ENCODE measurements at regions not wholly inside any gene's neighbourhood (a gene's known extent, or its start where the extent isn't known, plus 50 kb on each side); places are given as distances from the start of the nearest gene placed in this dataset.

DNA sequence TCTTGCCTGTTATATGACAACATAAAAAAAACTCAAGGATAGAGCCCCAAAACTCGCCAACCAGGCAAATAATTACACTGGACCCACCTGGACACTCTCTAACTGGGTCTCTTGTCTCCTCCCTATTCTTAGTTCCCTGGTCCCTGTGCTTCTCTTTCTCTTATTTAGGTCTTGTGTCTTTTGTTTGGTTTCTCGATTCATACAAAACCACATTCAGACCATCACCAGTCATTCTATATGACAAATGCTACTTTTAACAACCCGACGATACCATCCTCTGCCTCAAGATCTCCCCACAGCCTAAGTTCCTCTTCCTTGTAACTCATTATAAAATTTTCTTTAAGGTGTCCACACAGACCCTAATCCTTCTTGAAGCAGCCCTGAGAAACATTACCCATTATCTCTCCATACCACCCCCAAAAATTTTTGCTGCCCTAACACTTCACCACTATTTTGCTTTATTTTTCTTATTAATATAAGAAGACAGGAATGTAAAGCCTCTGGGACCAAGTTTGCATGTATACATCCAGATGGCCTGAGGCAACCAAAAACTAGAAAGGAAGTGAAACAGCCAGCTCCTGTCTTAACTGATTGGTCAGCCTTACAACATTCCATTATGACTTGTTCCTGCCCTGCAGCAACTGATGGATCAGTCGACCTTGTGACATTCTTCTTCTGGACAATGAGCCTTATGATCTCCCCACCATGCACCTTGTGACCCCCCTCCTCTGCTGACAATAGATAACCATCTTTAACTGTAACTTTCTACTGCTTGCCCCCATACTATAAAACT lies 638.2 kb downstream of the AMY1C start:
- Histone ChIP-seq H3K27me3 (no peaks in the 10 kb centered on the region), H3K27ac (no peak overlapping the region), H3K9ac (no peak overlapping the region), H2AFZ (replicated peaks) (no peak overlapping the region), H3K4me3 (no peak overlapping the region), H3K4me2 (no peak overlapping the region), H3K4me1 (no peaks in the 10 kb centered on the region), H3K9me3 (ENCODE audit: low read depth) (peaks cover 5% of the 10 kb centered on the region), H3K79me2 (ENCODE audit: low read depth) (no peaks in the 10 kb centered on the region), H4K20me1 (ENCODE audit: low read depth) (no peaks in the 10 kb centered on the region), H3K36me3 (no peaks in the 10 kb centered on the region), H3F3A (ENCODE audit: low read depth) (no peaks in the 10 kb centered on the region)
- H3K36me3 Mint-ChIP-seq = no peaks in the 10 kb centered on the region
- no peak overlapping the region for H3K27ac Mint-ChIP-seq
- H3K9me3 Mint-ChIP-seq = no peaks in the 10 kb centered on the region
- H3K4me1 Mint-ChIP-seq = no peaks in the 10 kb centered on the region
- TF ChIP-seq EZH2 (IDR thresholded peaks at IDR 0.05) (no peak), EZH2phosphoT487 (IDR thresholded peaks at IDR 0.05) (no peak)
- TF ChIP-seq, protein P1, sequence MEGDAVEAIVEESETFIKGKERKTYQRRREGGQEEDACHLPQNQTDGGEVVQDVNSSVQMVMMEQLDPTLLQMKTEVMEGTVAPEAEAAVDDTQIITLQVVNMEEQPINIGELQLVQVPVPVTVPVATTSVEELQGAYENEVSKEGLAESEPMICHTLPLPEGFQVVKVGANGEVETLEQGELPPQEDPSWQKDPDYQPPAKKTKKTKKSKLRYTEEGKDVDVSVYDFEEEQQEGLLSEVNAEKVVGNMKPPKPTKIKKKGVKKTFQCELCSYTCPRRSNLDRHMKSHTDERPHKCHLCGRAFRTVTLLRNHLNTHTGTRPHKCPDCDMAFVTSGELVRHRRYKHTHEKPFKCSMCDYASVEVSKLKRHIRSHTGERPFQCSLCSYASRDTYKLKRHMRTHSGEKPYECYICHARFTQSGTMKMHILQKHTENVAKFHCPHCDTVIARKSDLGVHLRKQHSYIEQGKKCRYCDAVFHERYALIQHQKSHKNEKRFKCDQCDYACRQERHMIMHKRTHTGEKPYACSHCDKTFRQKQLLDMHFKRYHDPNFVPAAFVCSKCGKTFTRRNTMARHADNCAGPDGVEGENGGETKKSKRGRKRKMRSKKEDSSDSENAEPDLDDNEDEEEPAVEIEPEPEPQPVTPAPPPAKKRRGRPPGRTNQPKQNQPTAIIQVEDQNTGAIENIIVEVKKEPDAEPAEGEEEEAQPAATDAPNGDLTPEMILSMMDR (IDR thresholded peaks at IDR 0.05) = no peak
- H3K27me3 Mint-ChIP-seq (ENCODE audit: insufficient read depth, low read depth) = no peaks in the 10 kb centered on the region
- H3K4me3 Mint-ChIP-seq = no peak overlapping the region
- no peak for DNase-seq (ENCODE audit: low spot score)

- no peak overlapping the region for H3K27ac Mint-ChIP-seq
- H3K4me2 ChIP-seq = no peak overlapping the region
- no peak overlapping the region for H3K27ac ChIP-seq
- no peaks in the 10 kb centered on the region for H3K27me3 ChIP-seq
- H3K4me1 ChIP-seq = no peaks in the 10 kb centered on the region
- H2AFZ ChIP-seq (replicated peaks) = no peak overlapping the region
- H3K9ac ChIP-seq = no peak overlapping the region
- no peak overlapping the region for H3K4me3 Mint-ChIP-seq
- H3K36me3 Mint-ChIP-seq = no peaks in the 10 kb centered on the region
- no peak for DNase-seq (ENCODE audit: low spot score)
- H4K20me1 ChIP-seq (ENCODE audit: low read depth) = no peaks in the 10 kb centered on the region
- no peaks in the 10 kb centered on the region for H3K9me3 Mint-ChIP-seq
- no peaks in the 10 kb centered on the region for H3K4me1 Mint-ChIP-seq
- no peaks in the 10 kb centered on the region for H3F3A ChIP-seq (ENCODE audit: low read depth)
- no peaks in the 10 kb centered on the region for H3K79me2 ChIP-seq (ENCODE audit: low read depth)
- H3K27me3 Mint-ChIP-seq (ENCODE audit: insufficient read depth, low read depth) = no peaks in the 10 kb centered on the region
- H3K36me3 ChIP-seq = no peaks in the 10 kb centered on the region
- H3K9me3 ChIP-seq (ENCODE audit: low read depth) = peaks cover 5% of the 10 kb centered on the region
- no peak overlapping the region for H3K4me3 ChIP-seq
- TF ChIP-seq EZH2phosphoT487 (IDR thresholded peaks at IDR 0.05) (no peak), EZH2 (IDR thresholded peaks at IDR 0.05) (no peak)
- TF ChIP-seq, protein P1 (IDR thresholded peaks at IDR 0.05) = no peak
Observed at GRCh38 chr1:104392552-104392951, 642.9 kb downstream of the AMY1C start.

GRCh38 chr1:104402178-104402577 lies 652.5 kb downstream of the AMY1C start:
- no peaks in the 10 kb centered on the region for H3K27me3 Mint-ChIP-seq (ENCODE audit: insufficient read depth, low read depth)
- no peak overlapping the region for H3K9ac ChIP-seq
- no peaks in the 10 kb centered on the region for H3K79me2 ChIP-seq (ENCODE audit: low read depth)
- H3K27me3 ChIP-seq = no peaks in the 10 kb centered on the region
- no peaks in the 10 kb centered on the region for H4K20me1 ChIP-seq (ENCODE audit: low read depth)
- no peaks in the 10 kb centered on the region for H3K9me3 ChIP-seq (ENCODE audit: low read depth)
- peaks cover 4% of the 10 kb centered on the region for H3K36me3 ChIP-seq
- no peaks in the 10 kb centered on the region for H3F3A ChIP-seq (ENCODE audit: low read depth)
- no peaks in the 10 kb centered on the region for H3K36me3 Mint-ChIP-seq
- no peak overlapping the region for H3K4me3 ChIP-seq
- H3K4me1 ChIP-seq = no peaks in the 10 kb centered on the region
- no peak for DNase-seq (ENCODE audit: low spot score)
- no peak overlapping the region for H2AFZ ChIP-seq (replicated peaks)
- H3K9me3 Mint-ChIP-seq = no peaks in the 10 kb centered on the region
- H3K27ac Mint-ChIP-seq = no peak overlapping the region
- no peak overlapping the region for H3K4me2 ChIP-seq
- H3K4me1 Mint-ChIP-seq = peaks cover 19% of the 10 kb centered on the region
- H3K27ac ChIP-seq = no peak overlapping the region
- TF ChIP-seq, protein P1 (IDR thresholded peaks at IDR 0.05) = no peak
- no peak for TF ChIP-seq EZH2 (IDR thresholded peaks at IDR 0.05)
- TF ChIP-seq EZH2phosphoT487 (IDR thresholded peaks at IDR 0.05) = no peak
- no peak overlapping the region for H3K4me3 Mint-ChIP-seq
